MCF 10A (cell line): ENCODE measurements at regions not wholly inside any gene's neighbourhood (a gene's known extent, or its start where the extent isn't known, plus 50 kb on each side); places are given as distances from the start of the nearest gene placed in this dataset.

Experiments
- BruUV-seq: library from RNA; stranded (reverse); fragments of 400-500 nt; replicated peaks from 2 replicates; lab custom pipeline; 2021; lab: Mats Ljungman, UMichigan
- CTCF ChIA-PET: fragments of 300-600 bp; sonication (Branson Sonifier 250); formaldehyde crosslinking; extraction: SDS; loops from one replicate; lab custom pipeline; 2021; ENCODE audit warnings: antibody characterized with exemption, inconsistent platforms; lab: Yijun Ruan, JAX
- POLR2A ChIA-PET: fragments of 300-600, 350-650 bp; sonication (Branson Sonifier 250); formaldehyde crosslinking; extraction: SDS; loops from one replicate; lab custom pipeline; 2020; ENCODE audit warnings: antibody characterized with exemption, inconsistent platforms; lab: Yijun Ruan, JAX
- DNase-seq: peaks from one replicate; pipeline ENCODE4 v3.0.0-alpha.2; 2018; ENCODE audit not compliant: unreplicated experiment
- H3K27ac Mint-ChIP-seq: one replicate; pipeline ENCODE4 v1.8.0; 2022; ENCODE audit warnings: mild to moderate bottlenecking, low read depth, mixed read lengths; ENCODE audit not compliant: unreplicated experiment
- H3K27me3 Mint-ChIP-seq: one replicate; pipeline ENCODE4 v1.8.0; 2022; ENCODE audit warnings: mixed read lengths; ENCODE audit not compliant: insufficient read depth, unreplicated experiment
- H3K36me3 Mint-ChIP-seq: one replicate; pipeline ENCODE4 v1.8.0; 2022; ENCODE audit warnings: mild to moderate bottlenecking, moderate library complexity, mixed read lengths; ENCODE audit not compliant: insufficient read depth, unreplicated experiment
- H3K4me1 Mint-ChIP-seq: one replicate; pipeline ENCODE4 v1.8.0; 2022; ENCODE audit warnings: mixed read lengths; ENCODE audit not compliant: insufficient read depth, unreplicated experiment
- H3K4me3 Mint-ChIP-seq: one replicate; pipeline ENCODE4 v1.8.0; 2022; ENCODE audit warnings: mild to moderate bottlenecking, moderate library complexity, mixed read lengths; ENCODE audit not compliant: unreplicated experiment
- H3K9me3 Mint-ChIP-seq: one replicate; pipeline ENCODE4 v1.8.0; 2022; ENCODE audit warnings: mixed read lengths; ENCODE audit not compliant: unreplicated experiment
- CTCF ChIP-seq: fragments of 200-600 bp; IDR thresholded peaks from one replicate; pipeline ENCODE4 v1.8.0; 2022; ENCODE audit warnings: antibody characterized with exemption, mild to moderate bottlenecking; ENCODE audit not compliant: unreplicated experiment
- intact Hi-C: fragments of 100-400 bp; cut with micrococcal nuclease; formaldehyde crosslinking; loops from 2 replicates; pipeline ENCODE4 v1.14.1; 2022

DNA sequence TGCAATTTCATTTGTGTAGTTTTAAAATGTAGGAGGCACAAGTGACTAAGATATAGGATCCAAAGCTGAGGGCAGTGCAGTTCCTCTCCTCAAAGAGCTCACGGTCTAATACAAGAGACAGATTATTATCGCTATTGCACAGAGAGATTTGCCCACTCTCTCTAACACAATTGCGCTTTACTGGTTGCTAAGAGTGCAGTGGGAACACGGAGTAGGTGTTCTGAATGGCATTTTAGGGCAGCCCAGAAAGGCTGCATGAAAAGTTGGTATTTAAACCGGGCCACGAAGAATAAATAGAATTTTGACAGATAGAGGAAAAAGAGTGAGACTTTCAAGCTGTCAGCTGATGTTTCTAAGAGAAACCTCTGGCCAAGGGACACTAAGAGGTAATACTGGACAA, 79.5 kb downstream of the BLID start:
- CTCF ChIA-PET = interaction anchor here (0.5 to 0.7 kb wide), 2 partner anchors 60 to 309 kb away, joined by 3 to 4 read pairs; no protein-coding TSS in a partner anchor
- DNase-seq = no peak

GRCh38 chr11:122036018-122036417, 80.0 kb downstream of the BLID start:
- no peak for DNase-seq
- Mint-ChIP-seq H3K36me3 (peaks cover 7% of the 10 kb centered on the region), H3K27me3 (no peaks in the 10 kb centered on the region), H3K9me3 (peaks cover 9% of the 10 kb centered on the region), H3K27ac (no peak overlapping the region), H3K4me1 (peaks cover 25% of the 10 kb centered on the region), H3K4me3 (no peak overlapping the region)
- intact Hi-C loops = no loop called here
- no TSS peak for BruUV-seq
- no peak for TF ChIP-seq CTCF
- ChIA-PET POLR2A (interaction anchor here (0.7 to 1.5 kb wide), 6 partner anchors 9 to 1007 kb away, joined by 3 to 7 read pairs (median 3); no protein-coding TSS in a partner anchor), CTCF (interaction anchor here (0.7 kb wide), 1 partner anchor 309 kb away, joined by 3 read pairs; no protein-coding TSS in a partner anchor)

More for the DNA sequence above, 79.5 kb downstream of the BLID start:
- POLR2A ChIA-PET = interaction anchor here (0.6 to 1.5 kb wide), 7 partner anchors 9 to 1006 kb away, joined by 3 to 7 read pairs (median 3); no protein-coding TSS in a partner anchor
- H3K9me3 Mint-ChIP-seq = peaks cover 9% of the 10 kb centered on the region
- no peaks in the 10 kb centered on the region for H3K27me3 Mint-ChIP-seq
- no peak for TF ChIP-seq CTCF
- H3K4me3 Mint-ChIP-seq = no peak overlapping the region
- H3K36me3 Mint-ChIP-seq = peaks cover 7% of the 10 kb centered on the region
- BruUV-seq = no TSS peak
- peak overlapping the region; percentile 15 for H3K27ac Mint-ChIP-seq
- intact Hi-C loops = no loop called here
- peaks cover 25% of the 10 kb centered on the region for H3K4me1 Mint-ChIP-seq

- ChIA-PET POLR2A (no interaction called here), CTCF (interaction anchor here (0.6 kb wide), 1 partner anchor 180 kb away, joined by 3 read pairs; no protein-coding TSS in a partner anchor)
- Mint-ChIP-seq H3K4me1 (peaks cover 23% of the 10 kb centered on the region), H3K27me3 (no peaks in the 10 kb centered on the region), H3K36me3 (peaks cover 7% of the 10 kb centered on the region), H3K4me3 (no peak overlapping the region), H3K27ac (no peak overlapping the region), H3K9me3 (peaks cover 9% of the 10 kb centered on the region)
- intact Hi-C loops = no loop called here
- no peak for DNase-seq
- TF ChIP-seq CTCF = no peak
- no TSS peak for BruUV-seq
Observed at GRCh38 chr11:122033631-122034030, 82.4 kb downstream of the BLID start.

DNA sequence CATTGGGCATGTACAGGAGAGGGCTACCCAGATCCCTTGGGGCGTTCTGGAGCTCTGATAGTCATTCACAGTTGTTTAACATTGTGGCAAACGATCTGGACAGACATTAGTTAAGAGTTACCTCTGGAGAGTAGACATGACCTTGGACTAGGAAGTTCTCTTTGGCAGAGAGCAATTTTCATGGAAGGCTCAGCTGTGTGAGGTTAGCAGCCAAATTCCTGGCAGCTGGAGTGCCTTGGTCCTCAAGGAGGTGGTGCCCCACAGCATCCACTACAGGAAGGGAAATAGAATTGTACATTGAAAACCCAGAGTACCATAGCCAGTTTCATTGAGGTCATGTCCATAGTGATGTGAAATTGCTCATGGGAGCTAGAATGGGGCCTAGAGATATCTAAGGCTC, 82.8 kb downstream of the BLID start:
- ChIA-PET POLR2A (no interaction called here), CTCF (interaction anchor here (0.6 kb wide), 1 partner anchor 179 kb away, joined by 3 read pairs; no protein-coding TSS in a partner anchor)
- H3K27ac Mint-ChIP-seq = no peak overlapping the region
- no peak overlapping the region for H3K4me3 Mint-ChIP-seq
- DNase-seq = no peak
- no TSS peak for BruUV-seq
- peaks cover 8% of the 10 kb centered on the region for H3K9me3 Mint-ChIP-seq
- peaks cover 7% of the 10 kb centered on the region for H3K36me3 Mint-ChIP-seq
- intact Hi-C loops = no loop called here
- peaks cover 18% of the 10 kb centered on the region for H3K4me1 Mint-ChIP-seq
- H3K27me3 Mint-ChIP-seq = no peaks in the 10 kb centered on the region
- no peak for TF ChIP-seq CTCF
